AG09319 (cell line): ENCODE measurements at regions not wholly inside any gene's neighbourhood (a gene's known extent, or its start where the extent isn't known, plus 50 kb on each side); places are given as distances from the start of the nearest gene placed in this dataset.

Source experiments
- DNase-seq: peaks from one replicate; pipeline ENCODE4 v3.0.0-alpha.2; 2010; ENCODE audit warnings: low read depth; ENCODE audit errors: extremely low read depth
- TF ChIP-seq, protein P1 (sequence below): IDR thresholded peaks from 2 replicates; pipeline ENCODE4 v1.5.1; 2011; ENCODE audit warnings: low read depth, mild to moderate bottlenecking, inconsistent platforms, low read length, moderate library complexity

DNA sequence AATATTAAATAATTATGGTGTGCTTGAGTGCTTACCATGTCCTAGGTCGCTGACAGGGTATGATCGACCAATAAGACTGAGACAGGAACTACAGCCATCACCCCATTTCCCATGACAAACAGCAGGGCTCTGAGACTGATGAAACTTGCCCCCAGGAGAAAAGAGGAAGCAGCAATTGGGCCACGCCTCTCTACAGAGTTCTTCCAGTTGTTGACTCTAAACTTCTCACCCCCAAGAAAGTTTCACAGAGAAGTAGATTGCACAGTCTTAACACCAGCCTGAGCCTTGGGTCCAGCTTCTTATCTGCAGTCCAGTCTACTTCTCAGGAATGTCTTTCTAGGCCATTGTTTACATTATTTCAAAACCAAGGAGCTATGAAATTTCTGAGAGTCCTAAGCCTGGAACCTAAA, 182.2 kb upstream of the ANKRD55 start:
- TF ChIP-seq, protein P1, sequence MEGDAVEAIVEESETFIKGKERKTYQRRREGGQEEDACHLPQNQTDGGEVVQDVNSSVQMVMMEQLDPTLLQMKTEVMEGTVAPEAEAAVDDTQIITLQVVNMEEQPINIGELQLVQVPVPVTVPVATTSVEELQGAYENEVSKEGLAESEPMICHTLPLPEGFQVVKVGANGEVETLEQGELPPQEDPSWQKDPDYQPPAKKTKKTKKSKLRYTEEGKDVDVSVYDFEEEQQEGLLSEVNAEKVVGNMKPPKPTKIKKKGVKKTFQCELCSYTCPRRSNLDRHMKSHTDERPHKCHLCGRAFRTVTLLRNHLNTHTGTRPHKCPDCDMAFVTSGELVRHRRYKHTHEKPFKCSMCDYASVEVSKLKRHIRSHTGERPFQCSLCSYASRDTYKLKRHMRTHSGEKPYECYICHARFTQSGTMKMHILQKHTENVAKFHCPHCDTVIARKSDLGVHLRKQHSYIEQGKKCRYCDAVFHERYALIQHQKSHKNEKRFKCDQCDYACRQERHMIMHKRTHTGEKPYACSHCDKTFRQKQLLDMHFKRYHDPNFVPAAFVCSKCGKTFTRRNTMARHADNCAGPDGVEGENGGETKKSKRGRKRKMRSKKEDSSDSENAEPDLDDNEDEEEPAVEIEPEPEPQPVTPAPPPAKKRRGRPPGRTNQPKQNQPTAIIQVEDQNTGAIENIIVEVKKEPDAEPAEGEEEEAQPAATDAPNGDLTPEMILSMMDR, result no peak
- peak; percentile 61 for DNase-seq

DNA sequence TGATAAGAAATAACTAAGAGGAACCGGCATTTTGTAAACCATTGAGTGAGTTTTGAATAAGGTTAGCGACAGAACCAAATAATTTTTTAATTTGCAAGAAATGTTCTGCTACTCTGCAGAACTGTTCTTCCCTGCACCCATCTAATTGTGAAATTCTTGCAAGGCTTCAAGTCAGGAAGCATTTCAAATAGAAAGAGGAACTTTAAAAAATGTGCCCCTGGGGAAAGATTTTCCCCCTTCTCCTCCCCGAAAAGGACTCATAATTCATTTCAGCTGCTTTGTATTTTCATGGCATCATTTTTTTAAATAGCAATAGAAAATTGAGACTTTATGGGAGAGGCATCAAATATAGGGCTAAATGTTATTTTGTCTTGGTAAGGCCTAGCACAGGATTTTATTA, 180.9 kb upstream of the ANKRD55 start:
- TF ChIP-seq, protein P1, result no peak
- peak; percentile 20 for DNase-seq

DNA sequence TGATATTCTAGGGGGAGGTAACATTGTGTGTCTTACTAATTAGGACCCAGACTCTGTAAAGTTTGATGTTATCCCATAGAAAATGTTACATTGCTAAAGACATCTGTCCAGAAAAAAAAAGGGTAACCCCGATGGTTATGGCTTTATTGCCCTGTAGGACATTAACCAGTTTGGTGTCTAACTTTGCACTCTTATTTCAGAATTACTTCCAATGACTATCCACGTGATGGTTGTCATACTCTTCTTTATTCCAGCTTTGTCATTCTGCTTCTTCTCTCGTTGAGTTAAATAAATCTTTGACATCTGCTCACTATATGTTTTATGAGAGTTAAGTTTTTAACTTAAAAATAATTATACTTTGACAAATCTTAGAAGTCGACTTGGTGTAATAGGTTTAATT, 180.4 kb upstream of the ANKRD55 start:
- TF ChIP-seq, protein P1, result no peak
- DNase-seq, result no peak

- no peak for DNase-seq
- TF ChIP-seq, protein P1, result no peak
Observed at GRCh38 chr5:56412601-56413379, 179.7 kb upstream of the ANKRD55 start.

DNA sequence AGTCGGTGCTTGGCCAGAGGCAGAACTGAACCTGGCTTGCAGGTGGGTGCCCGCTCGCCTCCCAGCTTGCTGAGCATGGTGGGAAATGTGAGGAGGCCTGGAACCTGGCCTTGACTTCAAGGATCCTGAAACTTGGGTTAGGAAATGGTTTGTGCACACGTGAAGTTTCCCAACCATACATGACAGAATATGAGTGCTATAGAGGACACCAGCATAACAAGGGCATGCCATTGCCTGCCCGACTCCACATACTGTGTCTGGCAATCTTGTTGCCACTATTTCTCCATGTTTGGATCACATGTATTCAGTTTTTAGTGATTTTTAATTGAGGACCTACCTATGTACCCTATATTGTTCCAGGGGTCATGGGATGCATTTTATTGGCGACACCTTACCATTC, 177.6 kb upstream of the ANKRD55 start:
- TF ChIP-seq, protein P1, result no peak
- DNase-seq, result no peak

DNA sequence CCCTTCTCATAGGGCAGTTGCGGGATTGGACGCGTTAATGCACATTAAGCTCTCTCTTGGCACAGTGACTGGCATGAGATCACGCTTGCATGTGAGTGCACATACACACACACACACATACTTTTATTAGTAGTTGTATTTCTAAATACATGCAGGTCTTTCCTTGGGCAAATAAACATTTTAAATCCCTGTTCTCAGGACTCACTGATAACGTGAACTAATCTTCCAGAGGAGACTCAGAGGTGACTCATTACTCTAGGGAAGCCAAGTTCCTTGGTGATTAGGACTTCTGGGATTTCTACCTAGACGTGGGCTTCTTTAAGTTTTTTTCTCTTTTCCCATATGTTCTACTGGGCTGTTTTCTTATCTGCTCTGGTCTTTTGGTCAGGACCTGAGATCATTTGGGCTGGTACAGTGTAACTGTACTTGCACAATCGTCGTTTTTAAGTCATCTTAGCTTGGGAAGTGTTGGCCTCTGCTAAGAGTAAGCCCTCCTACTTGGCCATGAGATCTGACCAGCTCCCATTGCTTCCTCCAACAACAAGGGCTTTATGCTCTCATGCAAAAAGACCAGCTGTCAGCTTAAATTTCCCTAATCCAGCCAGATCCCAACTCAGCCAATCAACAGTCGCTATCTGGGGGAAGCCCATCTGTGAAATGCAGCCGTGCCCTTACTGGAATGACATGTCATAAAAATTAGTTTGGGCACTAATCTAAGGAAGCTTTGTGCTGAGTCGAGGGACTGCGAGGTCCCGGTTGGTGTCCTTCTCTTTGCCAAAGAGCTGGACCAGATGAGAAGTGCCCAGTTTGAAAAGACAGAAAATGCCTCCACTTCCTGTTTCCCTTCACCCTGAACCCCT, 176.4 kb upstream of the ANKRD55 start:
- TF ChIP-seq, protein P1, result no peak
- peak; percentile 72 for DNase-seq

DNA sequence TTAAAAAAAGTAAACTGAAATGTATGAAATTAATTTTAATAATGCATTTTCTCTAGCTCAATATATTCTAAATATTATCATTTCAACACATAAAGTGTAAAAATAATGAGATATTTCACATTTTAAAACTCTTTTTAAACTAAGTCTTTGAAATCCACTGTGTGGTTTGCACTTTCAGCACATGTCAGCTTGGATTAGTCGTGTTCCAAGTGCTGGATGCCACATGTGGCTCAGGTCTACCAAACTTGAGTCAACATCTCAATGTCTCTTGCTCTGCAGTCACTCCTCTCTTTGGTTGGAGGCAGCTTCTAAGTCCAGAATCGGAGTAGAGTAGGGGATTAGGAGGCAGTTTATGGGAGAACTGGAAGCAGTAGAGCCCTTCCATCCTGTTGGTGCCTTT, 173.7 kb upstream of the ANKRD55 start:
- TF ChIP-seq, protein P1, result no peak
- no peak for DNase-seq
